NB4 (cell line): ENCODE measurements at regions not wholly inside any gene's neighbourhood (a gene's known extent, or its start where the extent isn't known, plus 50 kb on each side); places are given as distances from the start of the nearest gene placed in this dataset.

Source experiments
- DNase-seq: peaks from one replicate; pipeline ENCODE4 v3.0.0; 2010; ENCODE audit warnings: low read depth
- H3K4me3 ChIP-seq: one replicate; pipeline ENCODE4 v1.5.1; 2011; ENCODE audit warnings: mild to moderate bottlenecking, low read depth, low read length, moderate library complexity
- CTCF ChIP-seq: IDR thresholded peaks from one replicate; pipeline ENCODE4 v1.5.1; 2012; ENCODE audit warnings: low read depth, low read length
- MAX ChIP-seq: IDR thresholded peaks from 2 replicates; pipeline ENCODE4 v1.6.1; 2011; ENCODE audit warnings: low read depth, low read length
- MYC ChIP-seq: IDR thresholded peaks from 2 replicates; pipeline ENCODE4 v1.6.1; 2011; ENCODE audit warnings: low read depth, low read length
- POLR2A ChIP-seq: IDR thresholded peaks from 2 replicates; pipeline ENCODE4 v1.6.1; 2011; ENCODE audit warnings: mild to moderate bottlenecking; ENCODE audit not compliant: insufficient read length; ENCODE audit errors: extremely low read depth

GRCh38 chr2:176817061-176817565 lies 395.5 kb upstream of the HNRNPA3 start:
- no peak overlapping the region for H3K4me3 ChIP-seq
- no peak for DNase-seq
- TF ChIP-seq MAX = no peak
- no peak for TF ChIP-seq MYC
- no peak for TF ChIP-seq POLR2A
- no peak for TF ChIP-seq CTCF

- TF ChIP-seq MAX = no peak
- no peak for TF ChIP-seq MYC
- TF ChIP-seq POLR2A = no peak
- TF ChIP-seq CTCF = no peak
- no peak overlapping the region for H3K4me3 ChIP-seq
- no peak for DNase-seq
These were observed 394.5 kb upstream of the HNRNPA3 start for GRCh38 chr2:176818076-176818475.

- H3K4me3 ChIP-seq = no peak overlapping the region
- TF ChIP-seq POLR2A (no peak), MAX (no peak), MYC (no peak), CTCF (no peak)
- no peak for DNase-seq
These were observed 394.0 kb upstream of the HNRNPA3 start for GRCh38 chr2:176818617-176819016.

GRCh38 chr2:176819306-176819705 lies 393.3 kb upstream of the HNRNPA3 start:
- no peak overlapping the region for H3K4me3 ChIP-seq
- DNase-seq = no peak
- no peak for TF ChIP-seq MYC
- no peak for TF ChIP-seq MAX
- no peak for TF ChIP-seq POLR2A
- no peak for TF ChIP-seq CTCF

- TF ChIP-seq MAX (no peak), POLR2A (no peak), MYC (no peak), CTCF (no peak)
- no peak overlapping the region for H3K4me3 ChIP-seq
- no peak for DNase-seq
These were observed 392.1 kb upstream of the HNRNPA3 start for GRCh38 chr2:176820371-176820932.
